HG03558 (cell line): ENCODE measurements at regions not wholly inside any gene's neighbourhood (a gene's known extent, or its start where the extent isn't known, plus 50 kb on each side); places are given as distances from the start of the nearest gene placed in this dataset.

Experiments used
- ATAC-seq: cut with Tn5 transposase; IDR thresholded peaks from one replicate; pipeline ENCODE4 v1.9.1; 2021; ENCODE audit warnings: moderate number of reproducible peaks; ENCODE audit not compliant: unreplicated experiment; ENCODE audit errors: extremely low read depth

GRCh38 chr2:144682248-144682647, 162.3 kb upstream of the ZEB2 start:
- ATAC-seq: no peak

DNA sequence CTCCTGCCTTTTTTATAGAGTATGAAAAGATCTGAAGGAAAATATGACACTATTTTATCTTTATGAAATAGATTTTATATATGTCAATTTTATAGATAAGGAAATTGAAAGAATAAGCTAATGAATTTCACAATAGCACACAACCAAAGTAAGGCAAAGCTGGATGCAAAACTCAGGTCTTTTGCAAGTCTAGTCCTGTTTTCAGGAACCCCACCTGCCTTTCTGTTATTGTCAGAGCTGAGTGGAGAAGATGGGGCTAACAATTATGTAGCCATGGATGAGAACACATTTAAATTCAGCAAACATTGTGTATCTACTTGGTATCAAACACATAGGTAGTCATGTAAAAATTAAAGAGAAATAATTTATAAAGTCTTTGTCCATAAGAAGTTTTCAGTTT, 161.5 kb upstream of the ZEB2 start:
- no peak for ATAC-seq

GRCh38 chr2:144679942-144680341, 160.0 kb upstream of the ZEB2 start:
- no peak for ATAC-seq

- no peak for ATAC-seq
Measured at GRCh38 chr2:144678736-144679135, 158.8 kb upstream of the ZEB2 start.

DNA sequence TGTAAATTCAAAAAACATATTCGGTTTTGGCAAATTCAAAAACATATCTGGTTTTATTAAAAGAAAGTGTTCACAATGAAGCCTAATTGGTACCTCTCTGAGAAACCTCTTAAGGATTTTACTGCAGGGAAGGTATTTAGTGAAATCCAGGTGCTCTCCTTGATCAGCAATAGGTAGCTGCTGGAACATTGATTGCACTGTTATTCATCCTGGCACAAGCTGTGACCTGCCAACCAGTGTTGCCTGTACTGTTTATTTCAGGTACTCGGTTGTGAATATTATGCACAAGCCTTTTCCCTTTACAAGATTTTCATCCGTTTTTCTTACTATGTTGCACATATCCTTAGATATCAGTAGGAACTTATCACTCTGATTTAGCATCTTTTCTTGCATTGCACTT, 155.8 kb upstream of the ZEB2 start:
- no peak for ATAC-seq

DNA sequence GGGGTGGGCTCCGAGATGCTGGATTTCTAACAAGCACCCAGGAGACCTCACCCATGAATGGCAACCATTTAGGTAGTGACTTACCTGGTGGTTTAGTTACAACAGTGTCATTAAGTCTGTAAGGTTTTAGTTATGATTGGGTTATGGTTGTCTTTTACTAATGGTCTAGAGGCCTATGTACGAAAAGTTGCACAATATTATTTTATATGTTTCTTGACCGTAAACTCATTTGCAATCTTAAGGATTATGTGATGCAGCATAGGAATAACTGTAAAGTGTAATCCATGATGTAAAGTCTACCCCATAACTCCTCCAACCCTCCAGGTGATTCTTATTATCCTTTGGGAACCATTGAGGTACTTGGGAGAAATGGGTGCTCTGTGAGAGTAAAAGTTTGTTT, 155.4 kb upstream of the ZEB2 start:
- no peak for ATAC-seq

GRCh38 chr2:144674071-144674470, 154.2 kb upstream of the ZEB2 start:
- no peak for ATAC-seq

- ATAC-seq: no peak
Measured at GRCh38 chr2:144673456-144673855, 153.5 kb upstream of the ZEB2 start.

DNA sequence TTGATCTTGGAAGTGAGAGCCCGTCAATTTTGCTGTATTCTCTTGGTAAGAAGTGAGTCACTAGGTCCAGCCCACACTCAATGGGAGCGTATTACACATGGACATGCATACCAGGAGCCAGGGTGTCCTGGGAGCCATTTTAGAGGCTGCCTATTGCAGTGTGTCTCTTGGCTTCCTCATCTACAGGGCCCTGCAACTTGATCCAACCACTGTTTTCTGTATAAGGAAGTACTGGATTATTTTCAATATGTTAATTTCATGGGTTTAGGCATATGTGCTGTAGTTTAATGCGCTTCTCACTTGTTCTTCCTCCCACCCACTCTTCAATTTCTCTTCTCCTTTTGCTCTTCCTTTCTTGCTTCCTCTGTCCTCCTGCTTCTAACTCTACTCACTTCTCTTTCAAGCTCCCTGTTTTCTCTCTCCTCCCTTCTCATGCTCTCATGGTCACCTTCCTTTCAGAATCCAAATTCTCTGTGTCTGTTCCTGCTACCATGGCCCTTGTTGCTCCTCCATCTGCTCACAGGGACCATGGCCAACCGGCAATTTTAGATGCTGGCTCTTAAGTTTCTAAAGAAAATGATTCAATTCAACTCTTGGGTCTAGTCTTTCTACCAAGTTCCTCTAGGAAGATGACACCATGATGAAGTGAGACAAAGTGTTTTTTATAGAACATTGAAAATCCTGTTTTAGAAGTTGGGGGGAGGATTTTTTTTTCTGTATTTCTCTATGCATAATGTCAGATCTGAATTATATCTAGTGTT, 152.0 kb upstream of the ZEB2 start:
- no peak for ATAC-seq

DNA sequence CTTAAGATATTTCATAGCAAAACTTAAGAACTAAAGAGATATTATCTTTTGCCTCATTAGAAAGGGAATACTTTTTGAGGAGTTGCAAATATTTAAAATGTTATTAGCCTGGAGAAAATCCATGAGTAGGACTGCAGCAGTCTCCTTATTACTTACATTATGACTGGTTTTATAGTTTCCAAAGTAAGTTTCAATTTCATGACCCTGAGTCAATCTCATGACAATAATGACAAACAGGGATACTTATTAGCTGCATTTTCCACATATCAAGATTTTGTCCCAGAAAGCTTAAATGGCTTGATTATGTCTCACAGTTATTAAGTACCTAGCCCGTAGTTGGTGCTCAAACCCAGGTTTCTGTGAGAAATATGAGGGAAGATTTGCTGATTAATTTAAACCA, 150.8 kb upstream of the ZEB2 start:
- ATAC-seq: no peak

DNA sequence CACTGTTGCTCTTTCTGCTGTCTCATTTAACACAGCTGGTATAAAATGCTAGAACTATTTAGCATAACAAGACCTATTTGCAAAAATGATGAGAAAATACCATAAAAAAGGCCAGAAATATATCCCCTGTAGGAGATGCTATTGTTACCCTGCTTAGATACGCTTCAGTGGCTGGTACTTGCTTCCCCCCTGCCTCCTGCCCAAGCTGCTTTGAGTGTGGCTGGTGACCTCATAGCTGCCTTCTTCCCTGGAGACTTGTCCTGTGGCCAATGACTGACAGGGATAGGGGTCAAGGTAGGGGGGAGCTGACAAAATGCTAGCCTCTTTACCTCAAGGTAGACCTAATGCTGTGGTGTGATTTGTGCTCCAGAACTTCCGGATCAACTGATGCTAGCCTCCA, 150.2 kb upstream of the ZEB2 start:
- no peak for ATAC-seq

GRCh38 chr2:144669196-144669987, 149.5 kb upstream of the ZEB2 start:
- ATAC-seq: no peak

DNA sequence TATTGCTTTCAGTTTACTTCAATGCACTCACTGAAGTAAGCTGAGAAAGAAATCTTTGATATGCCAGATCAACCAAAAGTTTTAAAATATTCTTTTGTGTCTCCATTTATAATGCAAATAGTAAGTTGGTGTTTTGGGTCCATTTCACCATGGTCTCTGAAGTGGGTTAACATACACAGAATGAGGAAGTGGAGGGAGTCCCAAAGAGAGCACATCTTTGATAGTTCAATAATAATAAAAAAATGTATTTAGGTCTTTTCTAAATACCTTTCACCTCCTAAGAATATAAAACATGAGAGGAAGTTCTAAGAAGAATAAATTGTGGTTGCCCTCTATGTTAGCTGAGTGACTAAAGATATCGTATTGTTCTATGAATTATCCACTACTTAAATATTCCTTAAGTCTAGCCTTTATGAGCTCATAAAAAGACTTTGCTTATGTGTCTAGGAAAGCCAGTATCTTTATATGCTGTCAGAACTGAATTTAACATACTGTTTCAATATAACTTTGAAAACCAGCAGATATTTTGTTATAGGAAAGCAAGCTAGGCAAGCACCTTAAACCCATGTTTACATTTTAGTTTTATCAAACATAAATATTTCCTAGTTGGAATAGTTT, 148.7 kb upstream of the ZEB2 start:
- no peak for ATAC-seq

- no peak for ATAC-seq
Measured at GRCh38 chr2:144666032-144666431, 146.1 kb upstream of the ZEB2 start.

- no peak for ATAC-seq
Measured at GRCh38 chr2:144663207-144663606, 143.3 kb upstream of the ZEB2 start.

GRCh38 chr2:144660518-144661316, 140.8 kb upstream of the ZEB2 start:
- ATAC-seq: no peak

DNA sequence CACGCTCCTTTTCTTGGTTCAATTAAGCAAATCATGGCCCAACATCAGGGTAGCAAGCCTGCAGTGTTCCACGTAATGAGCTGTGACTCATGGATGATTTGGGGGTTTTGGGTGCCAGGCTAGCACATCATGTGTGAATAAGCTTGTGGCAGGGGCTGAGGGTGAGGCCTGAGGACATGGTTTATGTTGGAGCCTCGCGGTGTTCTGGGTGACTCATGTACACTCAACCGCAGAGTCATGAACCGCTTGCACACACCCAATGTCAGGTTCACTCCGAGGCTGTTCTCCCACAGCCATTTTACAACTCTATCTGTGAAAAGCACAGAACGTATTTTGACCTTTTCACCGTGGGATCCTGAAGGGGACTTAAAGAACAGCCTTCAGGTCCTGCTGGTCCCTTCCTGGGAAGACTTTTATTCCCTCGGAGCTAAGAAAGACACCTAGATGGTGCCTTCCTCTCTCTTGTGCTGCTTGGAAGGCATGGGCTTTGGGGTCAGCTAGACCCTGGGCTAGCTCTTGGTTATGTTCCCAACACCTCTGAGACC, 139.9 kb upstream of the ZEB2 start:
- ATAC-seq: no peak

GRCh38 chr2:144654523-144654922, 134.6 kb upstream of the ZEB2 start:
- ATAC-seq: no peak

DNA sequence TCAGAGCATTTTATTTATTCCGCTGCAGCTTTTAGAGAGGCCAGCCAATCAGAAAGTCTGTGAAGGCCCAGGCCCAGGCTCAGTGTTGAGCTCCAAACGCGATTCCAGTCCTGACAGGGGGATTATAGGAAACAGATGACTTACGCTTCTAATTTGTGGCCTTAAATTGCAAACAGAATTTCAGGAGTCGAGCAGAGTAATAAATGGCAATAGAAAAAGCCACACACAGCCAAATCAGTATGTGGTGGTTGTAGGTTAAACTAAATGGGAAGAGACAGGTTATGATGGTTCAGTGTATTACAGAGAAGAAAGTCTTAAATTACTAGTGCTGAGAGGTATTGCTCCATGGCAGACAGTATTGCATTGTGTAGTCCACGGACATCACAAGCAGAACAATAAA, 131.0 kb upstream of the ZEB2 start:
- ATAC-seq: no peak

- no peak for ATAC-seq
Measured at GRCh38 chr2:144648837-144649465, 129.0 kb upstream of the ZEB2 start.
